ENCODE measurements at regions not wholly inside any gene's neighbourhood (a gene's known extent, or its start where the extent isn't known, plus 50 kb on each side); places are given as distances from the start of the nearest gene placed in this dataset.

DNA sequence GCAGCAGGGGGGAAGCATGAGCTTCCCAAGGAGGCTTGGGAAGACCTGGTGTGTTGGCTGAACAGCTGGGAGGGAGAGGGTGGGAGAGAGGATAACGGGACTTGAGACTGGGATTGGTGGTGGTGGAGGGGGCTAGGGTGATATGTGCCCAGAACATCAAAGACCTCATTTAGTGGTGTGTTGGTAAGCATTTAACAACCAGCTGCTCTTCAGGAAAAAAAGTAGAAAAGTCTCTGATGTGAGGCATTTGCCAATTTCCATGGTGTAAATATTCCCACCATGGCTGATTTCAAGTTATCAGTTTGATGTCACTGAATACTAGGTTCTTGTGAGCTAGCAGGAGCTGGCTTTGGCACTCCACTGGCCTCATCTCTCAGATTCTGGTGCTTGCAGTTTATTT is 170.8 kb downstream of the MACROH2A1 start:
- TF ChIP-seq, protein P1, sequence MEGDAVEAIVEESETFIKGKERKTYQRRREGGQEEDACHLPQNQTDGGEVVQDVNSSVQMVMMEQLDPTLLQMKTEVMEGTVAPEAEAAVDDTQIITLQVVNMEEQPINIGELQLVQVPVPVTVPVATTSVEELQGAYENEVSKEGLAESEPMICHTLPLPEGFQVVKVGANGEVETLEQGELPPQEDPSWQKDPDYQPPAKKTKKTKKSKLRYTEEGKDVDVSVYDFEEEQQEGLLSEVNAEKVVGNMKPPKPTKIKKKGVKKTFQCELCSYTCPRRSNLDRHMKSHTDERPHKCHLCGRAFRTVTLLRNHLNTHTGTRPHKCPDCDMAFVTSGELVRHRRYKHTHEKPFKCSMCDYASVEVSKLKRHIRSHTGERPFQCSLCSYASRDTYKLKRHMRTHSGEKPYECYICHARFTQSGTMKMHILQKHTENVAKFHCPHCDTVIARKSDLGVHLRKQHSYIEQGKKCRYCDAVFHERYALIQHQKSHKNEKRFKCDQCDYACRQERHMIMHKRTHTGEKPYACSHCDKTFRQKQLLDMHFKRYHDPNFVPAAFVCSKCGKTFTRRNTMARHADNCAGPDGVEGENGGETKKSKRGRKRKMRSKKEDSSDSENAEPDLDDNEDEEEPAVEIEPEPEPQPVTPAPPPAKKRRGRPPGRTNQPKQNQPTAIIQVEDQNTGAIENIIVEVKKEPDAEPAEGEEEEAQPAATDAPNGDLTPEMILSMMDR (IDR thresholded peaks at IDR 0.05 in 4 of 5, conservative IDR thresholded peaks at IDR 0.05 in 1 of 5), result no peak
- no peak for TF ChIP-seq POLR2A (IDR thresholded peaks at IDR 0.05)
- Histone ChIP-seq H3K4me3 (no peak overlapping the region), H3K27ac (no peak overlapping the region), H3K27me3 (no peaks in the 10 kb centered on the region), H3K4me1 (peaks cover 14 to 20% of the 10 kb centered on the region in 2 donors), H3K36me3 (no peaks in the 10 kb centered on the region), H3K9me3 (no peaks in the 10 kb centered on the region)
- DNase-seq, result no peak
- no peak for ATAC-seq
- in situ Hi-C loops (cut with MboI; ENCODE audit: low sequenced_read_pairs in 4 of 4) (no loop called here), intact Hi-C loops (cut with DNase I; ENCODE audit: low total_unique reads) (no loop called here)

DNA sequence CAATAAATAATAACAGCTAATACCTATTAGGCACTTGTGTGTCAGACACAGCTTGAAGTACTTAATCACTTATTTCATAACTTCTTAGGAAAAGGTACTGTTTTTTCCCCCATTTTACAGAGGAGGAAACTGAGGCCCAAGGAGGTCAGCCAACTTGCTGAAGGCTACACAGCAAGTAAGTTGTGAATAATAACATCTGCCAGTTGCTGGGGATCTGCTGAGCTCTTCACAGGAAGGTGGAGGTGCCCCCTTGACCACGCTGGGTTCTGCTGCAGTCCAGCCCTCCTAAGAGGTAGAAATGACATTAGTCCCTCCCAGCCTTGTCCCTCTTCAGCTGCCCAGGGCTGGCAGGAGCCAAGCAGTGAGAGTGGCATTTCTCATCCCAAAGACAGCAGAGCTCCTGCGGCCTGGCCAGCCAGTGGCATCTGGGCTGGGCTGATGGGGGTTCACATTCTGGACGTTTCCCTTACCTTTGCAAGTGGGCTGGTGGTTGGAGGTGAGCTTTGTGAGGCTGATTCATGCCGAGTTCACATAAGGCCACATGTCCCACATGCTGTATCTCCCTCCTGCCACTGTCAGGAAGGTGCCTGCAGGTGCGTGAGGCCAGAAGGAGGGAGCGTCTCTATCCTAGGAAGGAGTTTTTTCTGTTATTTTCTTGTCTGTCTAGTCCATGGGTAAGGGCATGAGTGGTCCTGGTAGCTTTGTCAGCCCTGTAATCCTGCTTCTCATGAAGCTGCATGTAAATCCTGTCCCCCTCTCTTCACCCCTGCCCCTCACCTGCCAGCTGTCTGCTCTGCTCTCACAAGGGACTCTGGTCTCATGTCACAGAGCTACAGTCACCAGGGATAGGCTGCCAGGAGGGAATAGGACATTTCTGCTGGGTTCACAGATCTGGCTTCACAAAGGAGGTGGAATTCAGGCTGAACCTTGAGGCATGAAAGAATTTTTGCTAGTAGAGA is 171.7 kb downstream of the MACROH2A1 start:
- Histone ChIP-seq H3K36me3 (no peaks in the 10 kb centered on the region), H3K4me1 (peaks cover 9 to 19% of the 10 kb centered on the region in 2 donors), H3K4me3 (no peak overlapping the region), H3K27me3 (no peaks in the 10 kb centered on the region), H3K27ac (no peak overlapping the region), H3K9me3 (no peaks in the 10 kb centered on the region)
- ATAC-seq (no peak), DNase-seq (no peak)
- in situ Hi-C loops (cut with MboI; ENCODE audit: low sequenced_read_pairs in 4 of 4) (no loop called here), intact Hi-C loops (cut with DNase I; ENCODE audit: low total_unique reads) (no loop called here)
- no peak for TF ChIP-seq POLR2A (IDR thresholded peaks at IDR 0.05)
- TF ChIP-seq, protein P1 (IDR thresholded peaks at IDR 0.05 in 4 of 5, conservative IDR thresholded peaks at IDR 0.05 in 1 of 5), result no peak

DNA sequence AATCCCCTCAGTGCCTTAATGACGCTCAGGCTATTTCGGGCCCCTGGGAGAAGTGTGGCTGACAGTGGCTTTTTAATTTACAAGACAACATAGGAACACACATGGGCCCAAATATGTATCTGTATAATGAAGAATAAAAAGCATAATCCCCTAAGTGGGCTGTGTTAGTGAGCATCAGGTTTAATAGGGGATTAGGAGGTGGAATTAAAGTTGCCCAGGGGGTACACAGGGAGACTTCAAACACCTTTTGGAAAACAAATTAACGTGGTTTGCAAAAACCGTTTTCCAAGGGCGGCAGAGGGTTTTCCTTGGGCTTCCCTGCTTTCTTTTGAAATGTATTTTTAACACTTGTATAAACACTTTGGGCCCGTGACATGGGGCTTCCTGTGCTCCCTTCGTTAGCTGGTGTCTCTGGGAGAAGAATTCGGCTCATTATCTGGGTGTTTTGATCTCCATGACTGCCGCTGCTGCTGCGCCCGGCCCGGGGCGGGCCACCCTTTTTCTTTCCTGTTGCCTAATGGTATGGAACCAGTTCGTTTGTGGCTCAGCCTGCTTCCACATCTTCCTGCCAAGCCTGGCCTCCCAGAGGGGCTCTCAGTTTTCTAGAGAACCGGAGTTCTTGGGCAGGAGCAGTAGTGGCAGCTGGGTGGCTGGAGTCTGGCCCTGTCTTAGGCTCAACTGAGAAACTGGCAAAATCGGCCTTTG is 173.0 kb downstream of the MACROH2A1 start:
- Histone ChIP-seq H3K4me3 (no peak overlapping the region), H3K4me1 (peaks cover 9 to 25% of the 10 kb centered on the region in 2 donors), H3K9me3 (no peaks in the 10 kb centered on the region), H3K27me3 (no peaks in the 10 kb centered on the region), H3K36me3 (no peaks in the 10 kb centered on the region), H3K27ac (no peak overlapping the region)
- DNase-seq (no peak), ATAC-seq (no peak)
- in situ Hi-C loops (cut with MboI; ENCODE audit: low sequenced_read_pairs in 4 of 4), result no loop called here
- intact Hi-C loops (cut with DNase I; ENCODE audit: low total_unique reads), result no loop called here
- TF ChIP-seq, protein P1 (IDR thresholded peaks at IDR 0.05 in 4 of 5, conservative IDR thresholded peaks at IDR 0.05 in 1 of 5), result no peak
- no peak for TF ChIP-seq POLR2A (IDR thresholded peaks at IDR 0.05)

DNA sequence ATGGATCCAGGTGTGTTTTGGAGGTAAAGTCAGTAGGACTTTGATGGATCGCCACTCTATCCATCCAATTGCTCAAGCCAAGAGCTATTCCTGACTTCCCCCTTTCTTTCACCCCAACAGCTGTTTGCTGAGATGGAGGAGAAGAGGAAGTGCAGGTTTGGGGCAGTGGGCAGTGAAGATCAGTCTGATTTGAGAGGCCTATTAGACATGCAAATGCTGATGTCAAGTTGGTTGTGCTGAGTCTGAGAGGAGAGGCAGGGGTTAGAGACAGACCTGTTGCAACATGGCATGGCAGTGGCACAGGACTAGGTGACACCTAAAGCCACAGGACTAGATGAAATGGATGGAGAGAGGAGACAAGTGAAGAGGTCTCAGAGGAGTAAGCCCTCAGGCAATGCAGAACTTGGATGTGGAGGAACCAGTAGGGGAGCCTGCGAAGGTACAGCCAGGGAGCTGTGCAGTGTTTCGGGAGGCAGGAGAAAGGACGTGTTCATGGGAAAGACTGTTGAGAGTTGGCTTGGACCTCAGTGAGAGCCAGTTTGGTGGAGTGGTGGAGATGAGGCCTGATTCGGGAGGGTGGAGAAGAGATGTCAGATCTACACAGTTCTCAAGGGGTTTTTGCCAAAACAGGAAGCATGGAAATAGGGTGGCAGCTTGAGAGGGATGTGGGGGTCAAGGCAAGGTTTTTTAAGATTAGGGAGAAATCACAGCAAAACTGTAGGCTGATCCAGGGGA is 175.0 kb downstream of the MACROH2A1 start:
- no peaks in the 10 kb centered on the region for H3K27me3 ChIP-seq
- H3K36me3 ChIP-seq, result no peaks in the 10 kb centered on the region
- TF ChIP-seq, protein P1 (IDR thresholded peaks at IDR 0.05 in 4 of 5, conservative IDR thresholded peaks at IDR 0.05 in 1 of 5), result no peak
- no peak for TF ChIP-seq POLR2A (IDR thresholded peaks at IDR 0.05)
- in situ Hi-C loops (cut with MboI; ENCODE audit: low sequenced_read_pairs in 4 of 4), result no loop called here
- H3K4me3 ChIP-seq, result no peak overlapping the region
- peaks cover 11 to 14% of the 10 kb centered on the region in 2 donors for H3K4me1 ChIP-seq
- no peaks in the 10 kb centered on the region for H3K9me3 ChIP-seq
- no peak for ATAC-seq
- H3K27ac ChIP-seq, result no peak overlapping the region
- DNase-seq, result no peak
- intact Hi-C loops (cut with DNase I; ENCODE audit: low total_unique reads), result no loop called here
